ENCODE measurements at regions not wholly inside any gene's neighbourhood (a gene's known extent, or its start where the extent isn't known, plus 50 kb on each side); places are given as distances from the start of the nearest gene placed in this dataset.

GRCh38 chr5:89011778-89012711 is 129.1 kb upstream of the MEF2C start:
- TF ChIP-seq CTCF (IDR thresholded peaks at IDR 0.05) = no peak
- TF ChIP-seq POLR2A (IDR thresholded peaks at IDR 0.05) = no peak
